Stimulated activated naive B cell treated with anti-CD40 and anti-IgM and Interleukin-4, amounts not matched to agents 10 μg/mL and 1 μg/mL and 100 μg/mL, for 72 hours (primary cell): ENCODE measurements at regions not wholly inside any gene's neighbourhood (a gene's known extent, or its start where the extent isn't known, plus 50 kb on each side); places are given as distances from the start of the nearest gene placed in this dataset.
"Not testable (repeated sequence)": the region's sequence is repeated elsewhere in the genome, so short reads cannot be mapped to it uniquely, and the experiment has no call there.

Source experiments
- ATAC-seq, 2 donors: fragments of 150-1000 bp; cut with Tn5 transposase; replicated peaks; 2 replicates each; pipeline ENCODE4 v1.10.0; 2021; ENCODE audit warnings: moderate library complexity in 1 of 2
- DNase-seq: peaks from one replicate; pipeline ENCODE4 v3.0.0; 2021
- H3K27ac Mint-ChIP-seq: one replicate; pipeline ENCODE4 v1.8.0; 2022; ENCODE audit warnings: mild to moderate bottlenecking, mixed read lengths
- H3K27me3 Mint-ChIP-seq, 2 donors: one replicate each; pipeline ENCODE4 v1.8.0; 2022; ENCODE audit warnings: mixed read lengths in 2 of 2
- H3K36me3 Mint-ChIP-seq, 2 donors: one replicate each; pipeline ENCODE4 v1.8.0; 2022; ENCODE audit warnings: mixed read lengths in 2 of 2, mild to moderate bottlenecking in 1 of 2
- H3K4me1 Mint-ChIP-seq, 2 donors: one replicate each; pipeline ENCODE4 v1.8.0; 2022; ENCODE audit warnings: mixed read lengths in 2 of 2, mild to moderate bottlenecking in 1 of 2
- H3K4me3 Mint-ChIP-seq, 2 donors: one replicate each; pipeline ENCODE4 v1.8.0; 2022; ENCODE audit warnings: mild to moderate bottlenecking in 2 of 2, mixed read lengths in 2 of 2, moderate library complexity in 1 of 2
- H3K9me3 Mint-ChIP-seq, 2 donors: one replicate each; pipeline ENCODE4 v1.8.0; 2022; ENCODE audit warnings: mixed read lengths in 2 of 2, mild to moderate bottlenecking in 1 of 2

DNA sequence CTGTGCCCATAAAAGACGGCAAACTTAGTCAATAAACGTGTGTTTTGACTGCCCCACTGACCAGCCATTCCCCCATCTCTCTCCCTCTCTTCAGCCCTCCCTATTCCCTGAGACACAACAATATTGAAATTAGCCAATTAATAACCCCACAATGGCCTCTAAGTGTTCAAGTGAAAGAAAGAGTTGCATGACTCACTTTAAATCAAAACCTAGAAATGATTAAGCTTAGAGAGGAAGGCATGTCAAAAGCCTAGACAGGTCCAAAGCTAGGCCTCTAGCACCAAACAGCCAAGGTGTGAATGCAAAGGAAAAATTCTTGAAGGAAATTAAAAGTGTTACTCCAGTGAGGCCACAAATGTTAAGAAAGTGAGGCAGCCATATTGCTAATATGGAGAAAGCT lies 261.6 kb upstream of the TBX18 start:
- Mint-ChIP-seq H3K27ac (no peak overlapping the region), H3K36me3 (no peaks in the 10 kb centered on the region), H3K9me3 (no peaks in the 10 kb centered on the region), H3K4me3 (no peak overlapping the region), H3K4me1 (no peaks in the 10 kb centered on the region), H3K27me3 (no peaks in the 10 kb centered on the region)
- DNase-seq (no peak), ATAC-seq (no peak)

DNA sequence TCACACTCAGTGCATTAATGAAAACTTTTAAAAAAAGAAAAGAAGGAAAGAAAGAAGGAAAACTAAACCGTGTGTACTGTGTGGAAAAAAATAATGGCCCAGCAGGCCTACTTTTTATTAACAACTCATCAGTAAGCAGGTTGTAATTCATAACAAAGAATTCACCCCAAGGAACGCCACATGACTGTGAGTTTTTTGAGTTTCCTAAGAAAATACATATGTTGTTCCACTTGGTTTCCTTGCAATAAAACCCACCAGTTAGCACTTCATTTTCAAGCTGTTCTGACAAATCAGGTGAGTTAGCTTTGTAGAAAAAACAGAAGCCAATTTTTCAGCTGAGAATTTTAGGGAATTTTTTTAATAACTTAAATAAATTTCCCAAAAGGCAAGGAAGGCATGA lies 259.3 kb upstream of the TBX18 start:
- Mint-ChIP-seq H3K27ac (no peak overlapping the region), H3K27me3 (no peaks in the 10 kb centered on the region), H3K36me3 (no peaks in the 10 kb centered on the region), H3K9me3 (no peaks in the 10 kb centered on the region), H3K4me1 (no peaks in the 10 kb centered on the region), H3K4me3 (no peak overlapping the region)
- no peak for DNase-seq
- ATAC-seq, result no peak

DNA sequence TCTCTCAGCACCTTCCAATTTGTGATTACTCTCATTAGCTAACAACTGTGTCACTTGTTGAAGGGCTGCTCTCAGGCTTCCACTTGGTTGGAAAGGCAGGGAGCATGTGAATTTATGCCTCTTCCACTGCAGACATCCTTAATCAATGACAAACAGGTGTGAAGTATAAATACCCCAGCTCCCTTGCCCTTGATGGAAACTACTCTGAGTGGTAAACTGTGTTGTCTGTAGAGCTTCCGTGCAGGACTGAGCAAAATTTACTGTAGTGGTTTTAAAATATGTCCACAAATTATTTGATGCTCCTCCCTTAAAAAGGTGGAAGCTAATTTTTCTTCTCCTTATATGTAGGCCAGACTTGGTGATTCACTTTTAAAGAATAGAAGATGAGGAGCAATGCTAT lies 253.0 kb upstream of the TBX18 start:
- DNase-seq (no peak), ATAC-seq (no peak)
- Mint-ChIP-seq H3K27me3 (peaks cover 6 to 7% of the 10 kb centered on the region in 2 donors), H3K4me3 (no peak overlapping the region), H3K4me1 (no peaks in the 10 kb centered on the region), H3K27ac (no peak overlapping the region), H3K9me3 (peaks cover 0 to 5% of the 10 kb centered on the region in 2 donors), H3K36me3 (no peaks in the 10 kb centered on the region)

GRCh38 chr6:85016726-85017125 lies 252.3 kb upstream of the TBX18 start:
- DNase-seq, result no peak
- no peak overlapping the region for H3K4me3 Mint-ChIP-seq
- no peaks in the 10 kb centered on the region for H3K36me3 Mint-ChIP-seq
- no peak for ATAC-seq
- no peak overlapping the region for H3K27ac Mint-ChIP-seq
- peaks cover 6 to 7% of the 10 kb centered on the region in 2 donors for H3K27me3 Mint-ChIP-seq
- H3K4me1 Mint-ChIP-seq, result no peaks in the 10 kb centered on the region
- H3K9me3 Mint-ChIP-seq, result peaks cover 0 to 5% of the 10 kb centered on the region in 2 donors

DNA sequence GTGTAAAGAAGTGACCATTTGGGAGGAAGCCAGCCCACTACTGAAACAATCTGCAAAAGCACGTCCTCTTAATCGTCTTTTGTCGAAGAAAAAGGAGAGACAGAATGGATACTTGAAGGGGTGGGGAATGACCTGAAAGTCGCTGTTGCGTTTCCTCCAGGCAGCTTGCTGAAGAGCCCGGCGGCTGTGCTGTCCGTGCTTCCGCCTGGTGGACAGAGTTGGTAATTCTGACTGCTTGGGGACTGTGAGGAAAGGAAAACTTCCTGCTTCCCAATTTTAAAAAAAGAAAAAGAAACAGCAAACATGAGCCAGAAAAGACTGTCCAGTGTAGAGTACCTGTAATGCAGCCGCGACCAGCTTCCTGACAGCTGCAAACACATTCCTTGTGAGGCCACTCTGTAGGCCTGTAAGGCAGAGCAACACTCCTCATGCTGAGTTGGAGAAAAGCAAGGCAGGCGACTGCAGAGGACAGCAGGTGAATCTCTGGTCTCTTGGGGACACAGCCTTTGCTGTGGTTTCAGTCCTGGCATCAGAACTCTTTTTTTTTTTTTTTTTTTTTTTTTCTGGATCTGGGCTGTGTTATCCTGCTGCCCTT lies 251.1 kb upstream of the TBX18 start:
- peaks cover 0 to 5% of the 10 kb centered on the region in 2 donors for H3K9me3 Mint-ChIP-seq
- DNase-seq, result no peak
- no peak overlapping the region for H3K4me3 Mint-ChIP-seq
- H3K36me3 Mint-ChIP-seq, result no peaks in the 10 kb centered on the region
- peaks cover 6 to 7% of the 10 kb centered on the region in 2 donors for H3K27me3 Mint-ChIP-seq
- no peak overlapping the region for H3K27ac Mint-ChIP-seq
- no peaks in the 10 kb centered on the region for H3K4me1 Mint-ChIP-seq
- ATAC-seq, result peak; percentile 60 to 61

GRCh38 chr6:85010865-85011264 lies 246.5 kb upstream of the TBX18 start:
- H3K4me1 Mint-ChIP-seq, result no peaks in the 10 kb centered on the region
- ATAC-seq (no peak), DNase-seq (no peak)
- no peak overlapping the region for H3K27ac Mint-ChIP-seq
- no peak overlapping the region for H3K4me3 Mint-ChIP-seq
- peaks cover 6 to 7% of the 10 kb centered on the region in 2 donors for H3K27me3 Mint-ChIP-seq
- no peaks in the 10 kb centered on the region for H3K36me3 Mint-ChIP-seq
- H3K9me3 Mint-ChIP-seq, result peaks cover 0 to 7% of the 10 kb centered on the region in 2 donors

GRCh38 chr6:85008296-85009009 lies 244.1 kb upstream of the TBX18 start:
- Mint-ChIP-seq H3K36me3 (no peaks in the 10 kb centered on the region), H3K27ac (no peak overlapping the region), H3K4me1 (no peaks in the 10 kb centered on the region), H3K9me3 (peaks cover 0 to 2% of the 10 kb centered on the region in 2 donors), H3K4me3 (no peak overlapping the region), H3K27me3 (no peaks in the 10 kb centered on the region)
- no peak for ATAC-seq
- DNase-seq, result no peak

DNA sequence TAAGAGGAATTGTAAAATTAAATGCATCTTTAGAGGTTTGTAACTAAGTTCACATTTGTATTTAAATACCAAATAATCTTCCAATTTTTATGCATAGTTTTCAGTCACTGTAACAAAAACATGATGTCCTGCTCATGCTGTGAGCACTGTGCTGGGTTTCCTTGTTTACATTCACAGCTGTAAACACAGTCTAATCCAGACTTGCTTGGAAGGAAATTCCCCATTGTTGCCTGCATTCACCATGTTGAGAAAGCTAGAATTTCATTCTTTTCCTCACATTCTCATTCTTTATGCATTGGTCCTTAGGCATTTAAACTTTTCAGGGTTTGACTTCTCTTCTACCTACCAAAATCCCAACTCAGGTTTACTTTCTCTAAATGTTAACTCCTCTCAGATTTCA lies 242.0 kb upstream of the TBX18 start:
- no peak for DNase-seq
- no peaks in the 10 kb centered on the region for H3K4me1 Mint-ChIP-seq
- ATAC-seq, result no peak
- H3K9me3 Mint-ChIP-seq, result peaks cover 0 to 2% of the 10 kb centered on the region in 2 donors
- H3K27ac Mint-ChIP-seq, result no peak overlapping the region
- H3K4me3 Mint-ChIP-seq, result no peak overlapping the region
- H3K36me3 Mint-ChIP-seq, result no peaks in the 10 kb centered on the region
- H3K27me3 Mint-ChIP-seq, result no peaks in the 10 kb centered on the region

GRCh38 chr6:85005494-85005893 lies 241.1 kb upstream of the TBX18 start:
- H3K4me1 Mint-ChIP-seq, result no peaks in the 10 kb centered on the region
- H3K27me3 Mint-ChIP-seq, result no peaks in the 10 kb centered on the region
- no peak overlapping the region for H3K4me3 Mint-ChIP-seq
- peaks cover 0 to 2% of the 10 kb centered on the region in 2 donors for H3K9me3 Mint-ChIP-seq
- ATAC-seq (no peak), DNase-seq (no peak)
- H3K36me3 Mint-ChIP-seq, result no peaks in the 10 kb centered on the region
- H3K27ac Mint-ChIP-seq, result no peak overlapping the region

- H3K4me3 Mint-ChIP-seq, result no peak overlapping the region
Measured at GRCh38 chr6:85004361-85004995, 240.1 kb upstream of the TBX18 start.

DNA sequence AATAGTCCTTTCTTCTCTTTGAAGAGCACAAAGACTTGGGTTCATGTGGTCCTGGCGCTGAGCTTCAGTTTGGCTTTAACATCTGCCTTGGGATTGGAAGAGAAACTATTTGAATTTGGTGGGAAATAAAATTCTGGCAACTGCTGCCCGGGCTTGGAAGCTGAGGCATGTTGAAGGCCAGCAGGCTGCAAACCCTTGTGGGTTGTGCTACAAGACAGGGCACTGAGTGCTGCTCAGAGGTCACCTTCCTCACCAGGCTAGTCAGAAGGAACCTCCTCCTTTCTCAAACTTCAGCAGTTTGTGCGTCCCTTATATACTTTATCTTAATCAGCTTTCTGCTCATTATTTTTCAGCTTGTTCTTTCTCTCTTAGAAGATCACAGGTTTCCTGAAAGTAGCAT lies 238.4 kb upstream of the TBX18 start:
- H3K9me3 Mint-ChIP-seq, result no peaks in the 10 kb centered on the region
- no peaks in the 10 kb centered on the region for H3K36me3 Mint-ChIP-seq
- no peak for ATAC-seq
- DNase-seq, result no peak
- H3K27ac Mint-ChIP-seq, result no peak overlapping the region
- H3K27me3 Mint-ChIP-seq, result no peaks in the 10 kb centered on the region
- no peaks in the 10 kb centered on the region for H3K4me1 Mint-ChIP-seq
- H3K4me3 Mint-ChIP-seq, result no peak overlapping the region

More at GRCh38 chr6:85004361-85004995, 240.1 kb upstream of the TBX18 start:
- DNase-seq (no peak), ATAC-seq (no peak)
- Mint-ChIP-seq H3K9me3 (peaks cover 0 to 2% of the 10 kb centered on the region in 2 donors), H3K4me1 (no peaks in the 10 kb centered on the region), H3K36me3 (no peaks in the 10 kb centered on the region), H3K27me3 (no peaks in the 10 kb centered on the region), H3K27ac (no peak overlapping the region)

GRCh38 chr6:85000001-85000400 lies 235.6 kb upstream of the TBX18 start:
- H3K4me3 Mint-ChIP-seq, result no peak overlapping the region
- no peak for ATAC-seq
- DNase-seq, result no peak
- H3K36me3 Mint-ChIP-seq, result no peaks in the 10 kb centered on the region
- H3K9me3 Mint-ChIP-seq, result no peaks in the 10 kb centered on the region
- no peaks in the 10 kb centered on the region for H3K4me1 Mint-ChIP-seq
- H3K27me3 Mint-ChIP-seq, result no peaks in the 10 kb centered on the region
- no peak overlapping the region for H3K27ac Mint-ChIP-seq

DNA sequence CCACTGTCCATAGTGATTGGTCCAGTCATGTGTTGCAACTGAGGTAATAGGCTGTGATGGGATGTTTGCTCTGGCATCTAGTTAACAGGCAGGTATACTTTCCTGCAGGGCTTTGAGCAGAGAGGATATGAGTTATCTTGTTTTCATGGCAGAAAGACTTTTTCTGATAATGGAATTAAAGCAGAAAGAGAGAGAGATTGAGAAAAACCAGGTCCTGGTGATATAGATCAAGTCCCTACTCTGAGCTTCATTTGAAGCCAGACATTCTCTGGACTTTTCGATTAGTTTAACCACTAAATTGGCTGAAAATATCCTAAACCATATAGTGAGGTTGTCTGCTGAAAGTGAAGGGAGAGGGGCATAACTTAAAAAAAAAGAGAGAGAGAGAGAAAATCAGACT lies 233.8 kb upstream of the TBX18 start:
- no peak for ATAC-seq
- H3K9me3 Mint-ChIP-seq, result peaks cover 0 to under 1% of the 10 kb centered on the region in 2 donors

DNA sequence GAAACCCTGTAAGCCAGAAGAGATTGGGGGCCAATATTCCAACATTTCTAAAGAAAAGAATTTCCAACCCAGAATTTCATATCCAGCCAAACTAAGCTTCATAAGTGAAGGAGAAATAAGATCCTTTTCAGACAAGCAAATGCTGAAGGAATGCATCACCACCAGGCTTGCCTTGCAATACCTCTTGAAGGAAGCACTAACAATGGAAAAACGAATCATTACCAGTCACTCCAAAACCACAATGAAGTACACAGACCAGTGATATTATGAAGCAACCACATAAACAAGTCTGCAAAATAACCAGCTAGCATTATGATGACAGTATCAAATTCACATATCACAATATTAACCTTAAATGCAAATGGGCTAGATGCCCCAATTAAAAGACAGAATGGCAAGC lies 224.4 kb upstream of the TBX18 start:
- not testable (repeated sequence) for H3K4me1 Mint-ChIP-seq, H3K27ac Mint-ChIP-seq, ATAC-seq, H3K27me3 Mint-ChIP-seq, H3K4me3 Mint-ChIP-seq, DNase-seq, H3K36me3 Mint-ChIP-seq
- peaks cover 12 to 16% of the 10 kb centered on the region in 2 donors for H3K9me3 Mint-ChIP-seq

More for the DNA sequence above, 233.8 kb upstream of the TBX18 start:
- Mint-ChIP-seq H3K27ac (no peak overlapping the region), H3K4me1 (no peaks in the 10 kb centered on the region), H3K27me3 (no peaks in the 10 kb centered on the region), H3K36me3 (no peaks in the 10 kb centered on the region), H3K4me3 (no peak overlapping the region)
- DNase-seq, result no peak

DNA sequence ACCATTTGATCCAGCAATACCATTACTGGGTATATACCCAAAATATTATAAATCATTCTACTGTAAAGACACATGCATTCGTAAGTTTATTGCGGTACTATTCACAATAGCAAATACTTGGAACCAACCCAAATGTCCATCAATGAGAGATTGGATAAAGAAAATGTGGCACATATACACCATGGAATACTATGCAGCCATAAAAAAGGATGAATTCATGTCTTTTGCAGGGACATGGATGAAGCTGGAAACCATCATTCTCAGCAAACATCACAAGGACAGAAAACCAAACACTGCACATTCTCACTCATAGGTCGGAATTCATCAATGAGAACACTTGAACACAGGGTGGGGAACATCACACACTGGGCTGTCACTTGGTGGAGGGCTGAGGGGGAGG lies 221.1 kb upstream of the TBX18 start:
- H3K36me3 Mint-ChIP-seq, H3K4me3 Mint-ChIP-seq, ATAC-seq, H3K4me1 Mint-ChIP-seq, H3K27ac Mint-ChIP-seq, H3K27me3 Mint-ChIP-seq, DNase-seq: not testable (repeated sequence)
- H3K9me3 Mint-ChIP-seq, result peaks cover 4 to 15% of the 10 kb centered on the region in 2 donors
